ENCODE measurements at regions not wholly inside any gene's neighbourhood (a gene's known extent, or its start where the extent isn't known, plus 50 kb on each side); places are given as distances from the start of the nearest gene placed in this dataset.

DNA sequence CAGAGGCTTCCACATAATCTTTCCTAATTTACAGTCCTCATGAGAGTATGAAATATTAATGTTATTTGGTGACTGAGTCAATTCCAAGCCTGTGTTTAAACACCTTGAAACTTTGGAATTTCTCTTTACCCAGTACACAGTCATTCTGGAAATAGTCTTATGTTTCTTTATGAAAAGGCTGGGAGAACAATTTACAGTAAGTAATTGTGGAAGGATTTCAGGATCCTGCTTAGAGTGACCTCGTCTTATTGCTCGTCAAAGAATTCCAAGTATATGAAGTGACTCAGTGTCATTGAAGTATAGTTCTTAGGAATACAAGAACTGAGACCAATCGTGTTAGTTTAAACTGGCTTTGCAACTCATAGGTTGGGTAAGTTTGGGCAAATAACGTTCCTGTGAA lies 634.2 kb downstream of the SLC16A7 start:
- Histone ChIP-seq H3K4me2 (ENCODE audit: low read length) (no peak overlapping the region), H3F3A (ENCODE audit: insufficient read depth, low read length, poor library complexity, severe bottlenecking) (no peaks in the 10 kb centered on the region), H2AFZ (ENCODE audit: low read depth, low read length) (no peak overlapping the region), H3K4me3 (ENCODE audit: low read length) (no peak overlapping the region), H3K79me2 (replicated peaks; ENCODE audit: insufficient read depth, low read length) (no peaks in the 10 kb centered on the region), H4K20me1 (ENCODE audit: insufficient read depth) (no peaks in the 10 kb centered on the region), H3K27ac (ENCODE audit: low read length) (no peak overlapping the region), H3K9ac (ENCODE audit: low read length) (no peak overlapping the region), H3K9me2 (ENCODE audit: insufficient read depth, low read length) (no peaks in the 10 kb centered on the region), H3K27me3 (ENCODE audit: insufficient read depth, low read depth, low read length) (no peaks in the 10 kb centered on the region), H3K9me3 (ENCODE audit: low read length) (no peaks in the 10 kb centered on the region), H3K36me3 (ENCODE audit: insufficient read depth, low read length) (no peaks in the 10 kb centered on the region)
- TF ChIP-seq MXI1 (conservative IDR thresholded peaks at IDR 0.05; ENCODE audit: poor library complexity, severe bottlenecking) (no peak), RAD21 (conservative IDR thresholded peaks at IDR 0.05) (no peak), SMC3 (conservative IDR thresholded peaks at IDR 0.05; ENCODE audit: poor library complexity) (no peak), POLR2AphosphoS5 (IDR thresholded peaks at IDR 0.05) (no peak), EP300 (conservative IDR thresholded peaks at IDR 0.05; ENCODE audit: poor library complexity, severe bottlenecking) (no peak), TAF1 (IDR thresholded peaks at IDR 0.05; ENCODE audit: low read depth) (no peak), EZH2 (IDR thresholded peaks at IDR 0.05; ENCODE audit: borderline replicate concordance, insufficient read depth, low read length, poor library complexity, severe bottlenecking) (no peak)
- TF ChIP-seq, protein P1, sequence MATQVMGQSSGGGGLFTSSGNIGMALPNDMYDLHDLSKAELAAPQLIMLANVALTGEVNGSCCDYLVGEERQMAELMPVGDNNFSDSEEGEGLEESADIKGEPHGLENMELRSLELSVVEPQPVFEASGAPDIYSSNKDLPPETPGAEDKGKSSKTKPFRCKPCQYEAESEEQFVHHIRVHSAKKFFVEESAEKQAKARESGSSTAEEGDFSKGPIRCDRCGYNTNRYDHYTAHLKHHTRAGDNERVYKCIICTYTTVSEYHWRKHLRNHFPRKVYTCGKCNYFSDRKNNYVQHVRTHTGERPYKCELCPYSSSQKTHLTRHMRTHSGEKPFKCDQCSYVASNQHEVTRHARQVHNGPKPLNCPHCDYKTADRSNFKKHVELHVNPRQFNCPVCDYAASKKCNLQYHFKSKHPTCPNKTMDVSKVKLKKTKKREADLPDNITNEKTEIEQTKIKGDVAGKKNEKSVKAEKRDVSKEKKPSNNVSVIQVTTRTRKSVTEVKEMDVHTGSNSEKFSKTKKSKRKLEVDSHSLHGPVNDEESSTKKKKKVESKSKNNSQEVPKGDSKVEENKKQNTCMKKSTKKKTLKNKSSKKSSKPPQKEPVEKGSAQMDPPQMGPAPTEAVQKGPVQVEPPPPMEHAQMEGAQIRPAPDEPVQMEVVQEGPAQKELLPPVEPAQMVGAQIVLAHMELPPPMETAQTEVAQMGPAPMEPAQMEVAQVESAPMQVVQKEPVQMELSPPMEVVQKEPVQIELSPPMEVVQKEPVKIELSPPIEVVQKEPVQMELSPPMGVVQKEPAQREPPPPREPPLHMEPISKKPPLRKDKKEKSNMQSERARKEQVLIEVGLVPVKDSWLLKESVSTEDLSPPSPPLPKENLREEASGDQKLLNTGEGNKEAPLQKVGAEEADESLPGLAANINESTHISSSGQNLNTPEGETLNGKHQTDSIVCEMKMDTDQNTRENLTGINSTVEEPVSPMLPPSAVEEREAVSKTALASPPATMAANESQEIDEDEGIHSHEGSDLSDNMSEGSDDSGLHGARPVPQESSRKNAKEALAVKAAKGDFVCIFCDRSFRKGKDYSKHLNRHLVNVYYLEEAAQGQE (IDR thresholded peaks at IDR 0.05; ENCODE audit: borderline replicate concordance) = no peak
- TF ChIP-seq, protein P2, sequence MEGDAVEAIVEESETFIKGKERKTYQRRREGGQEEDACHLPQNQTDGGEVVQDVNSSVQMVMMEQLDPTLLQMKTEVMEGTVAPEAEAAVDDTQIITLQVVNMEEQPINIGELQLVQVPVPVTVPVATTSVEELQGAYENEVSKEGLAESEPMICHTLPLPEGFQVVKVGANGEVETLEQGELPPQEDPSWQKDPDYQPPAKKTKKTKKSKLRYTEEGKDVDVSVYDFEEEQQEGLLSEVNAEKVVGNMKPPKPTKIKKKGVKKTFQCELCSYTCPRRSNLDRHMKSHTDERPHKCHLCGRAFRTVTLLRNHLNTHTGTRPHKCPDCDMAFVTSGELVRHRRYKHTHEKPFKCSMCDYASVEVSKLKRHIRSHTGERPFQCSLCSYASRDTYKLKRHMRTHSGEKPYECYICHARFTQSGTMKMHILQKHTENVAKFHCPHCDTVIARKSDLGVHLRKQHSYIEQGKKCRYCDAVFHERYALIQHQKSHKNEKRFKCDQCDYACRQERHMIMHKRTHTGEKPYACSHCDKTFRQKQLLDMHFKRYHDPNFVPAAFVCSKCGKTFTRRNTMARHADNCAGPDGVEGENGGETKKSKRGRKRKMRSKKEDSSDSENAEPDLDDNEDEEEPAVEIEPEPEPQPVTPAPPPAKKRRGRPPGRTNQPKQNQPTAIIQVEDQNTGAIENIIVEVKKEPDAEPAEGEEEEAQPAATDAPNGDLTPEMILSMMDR (IDR thresholded peaks at IDR 0.05; ENCODE audit: poor library complexity, severe bottlenecking) = no peak

DNA sequence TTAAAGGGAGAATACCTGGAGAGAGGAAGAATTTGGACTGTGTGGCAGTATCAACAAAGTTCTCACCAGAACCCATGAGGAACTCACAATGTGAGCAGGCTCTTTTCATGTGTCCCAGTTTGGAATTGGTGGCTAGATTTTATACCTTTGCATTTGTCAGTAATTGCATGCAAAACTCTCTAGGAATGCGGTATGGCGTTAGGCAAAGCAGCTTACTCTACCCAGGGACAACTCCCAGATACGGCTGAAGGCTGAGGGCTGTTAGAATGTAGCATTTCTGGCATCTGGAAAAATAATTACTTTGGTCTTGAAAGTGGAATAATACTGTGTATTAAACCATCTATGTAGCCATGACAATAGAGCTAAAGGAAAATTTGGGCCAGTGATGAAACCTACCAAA lies 635.5 kb downstream of the SLC16A7 start:
- Histone ChIP-seq H3K36me3 (ENCODE audit: insufficient read depth, low read length) (no peaks in the 10 kb centered on the region), H3K9me3 (ENCODE audit: low read length) (no peaks in the 10 kb centered on the region), H3K9me2 (ENCODE audit: insufficient read depth, low read length) (no peaks in the 10 kb centered on the region), H3K4me2 (ENCODE audit: low read length) (no peak overlapping the region), H4K20me1 (ENCODE audit: insufficient read depth) (no peaks in the 10 kb centered on the region), H2AFZ (ENCODE audit: low read depth, low read length) (no peak overlapping the region), H3K9ac (ENCODE audit: low read length) (no peak overlapping the region), H3F3A (ENCODE audit: insufficient read depth, low read length, poor library complexity, severe bottlenecking) (no peaks in the 10 kb centered on the region), H3K4me3 (ENCODE audit: low read length) (no peak overlapping the region), H3K79me2 (replicated peaks; ENCODE audit: insufficient read depth, low read length) (no peaks in the 10 kb centered on the region), H3K27ac (ENCODE audit: low read length) (no peak overlapping the region), H3K27me3 (ENCODE audit: insufficient read depth, low read depth, low read length) (no peaks in the 10 kb centered on the region)
- no peak for TF ChIP-seq MXI1 (conservative IDR thresholded peaks at IDR 0.05; ENCODE audit: poor library complexity, severe bottlenecking)
- TF ChIP-seq RAD21 (conservative IDR thresholded peaks at IDR 0.05) = no peak
- no peak for TF ChIP-seq POLR2AphosphoS5 (IDR thresholded peaks at IDR 0.05)
- TF ChIP-seq EZH2 (IDR thresholded peaks at IDR 0.05; ENCODE audit: borderline replicate concordance, insufficient read depth, low read length, poor library complexity, severe bottlenecking) = no peak
- TF ChIP-seq EP300 (conservative IDR thresholded peaks at IDR 0.05; ENCODE audit: poor library complexity, severe bottlenecking) = no peak
- no peak for TF ChIP-seq SMC3 (conservative IDR thresholded peaks at IDR 0.05; ENCODE audit: poor library complexity)
- TF ChIP-seq TAF1 (IDR thresholded peaks at IDR 0.05; ENCODE audit: low read depth) = no peak
- TF ChIP-seq, protein P2 (IDR thresholded peaks at IDR 0.05; ENCODE audit: poor library complexity, severe bottlenecking) = no peak
- TF ChIP-seq, protein P1 (IDR thresholded peaks at IDR 0.05; ENCODE audit: borderline replicate concordance) = no peak

All from neural cell (in vitro differentiated cells).